Neutrophil (primary cell): ENCODE measurements at regions not wholly inside any gene's neighbourhood (a gene's known extent, or its start where the extent isn't known, plus 50 kb on each side); places are given as distances from the start of the nearest gene placed in this dataset.

Experiments
- H3K27ac ChIP-seq: fragments of 200-600 bp; sonication (generic); 2 replicates; pipeline ENCODE4 v1.5.1; 2016; ENCODE audit warnings: mild to moderate bottlenecking, moderate library complexity
- H3K27me3 ChIP-seq: fragments of 200-600 bp; sonication (generic); 2 replicates; pipeline ENCODE4 v1.6.0; 2016; ENCODE audit warnings: mild to moderate bottlenecking
- H3K36me3 ChIP-seq: fragments of 200-600 bp; sonication (generic); 2 replicates; pipeline ENCODE4 v1.5.1; 2017
- H3K4me1 ChIP-seq, 2 experiments: fragments of 200-600 bp in 1 of 2; sonication (generic) in 1 of 2; 1 replicate in 1 of 2; 2 replicates in 1 of 2; pipeline versions ENCODE4 v1.5.1 to v1.6.1; 2013 to 2016; ENCODE audit warnings: low read depth in 1 of 2, low read length in 1 of 2, mild to moderate bottlenecking in 1 of 2, moderate library complexity in 1 of 2; ENCODE audit not compliant: control insufficient read depth in 1 of 2, insufficient read depth in 1 of 2
- H3K4me3 ChIP-seq, 2 experiments: fragments of 200-600 bp in 1 of 2; sonication (generic) in 1 of 2; 1 replicate in 1 of 2; 2 replicates in 1 of 2; pipeline ENCODE4 v1.5.1; 2013 to 2016; ENCODE audit warnings: low read depth in 1 of 2, low read length in 1 of 2, mild to moderate bottlenecking in 1 of 2, moderate library complexity in 1 of 2
- H3K9me3 ChIP-seq: fragments of 200-600 bp; sonication (generic); 2 replicates; pipeline ENCODE4 v1.5.1; 2016
- CTCF ChIP-seq: fragments of 200-600 bp; sonication (generic); IDR thresholded peaks from 2 replicates; pipeline ENCODE4 v1.5.1; 2016; ENCODE audit warnings: antibody characterized with exemption

GRCh38 chr9:29968831-29969230 lies 2395.6 kb upstream of the C9orf72 start:
- H3K36me3 ChIP-seq = no peaks in the 10 kb centered on the region
- no peaks in the 10 kb centered on the region for H3K4me1 ChIP-seq
- H3K27ac ChIP-seq = no peak overlapping the region
- H3K9me3 ChIP-seq = no peaks in the 10 kb centered on the region
- TF ChIP-seq CTCF = no peak
- H3K4me3 ChIP-seq = no peak overlapping the region
- no peaks in the 10 kb centered on the region for H3K27me3 ChIP-seq

DNA sequence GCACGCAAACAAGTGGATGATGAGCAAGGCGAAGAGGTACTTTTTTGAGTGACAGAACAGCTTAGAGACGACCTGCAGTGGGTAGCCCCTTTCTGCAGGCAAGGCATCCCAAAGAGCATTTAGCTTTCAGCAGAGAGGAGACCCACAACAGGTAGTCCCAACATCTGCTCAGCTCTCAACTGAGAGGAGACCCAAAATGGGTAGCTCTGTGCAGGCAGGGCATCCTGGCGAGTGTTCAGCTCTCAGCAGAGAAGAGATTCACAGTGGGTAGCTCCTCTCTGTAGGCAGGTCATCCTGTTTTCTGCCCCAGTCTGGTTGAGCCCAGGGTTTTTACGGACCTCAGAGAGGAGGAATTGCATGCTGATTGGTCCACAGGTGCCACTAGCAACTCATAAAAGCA lies 2396.1 kb upstream of the C9orf72 start:
- no peaks in the 10 kb centered on the region for H3K36me3 ChIP-seq
- no peaks in the 10 kb centered on the region for H3K4me1 ChIP-seq
- TF ChIP-seq CTCF = no peak
- no peaks in the 10 kb centered on the region for H3K9me3 ChIP-seq
- no peak overlapping the region for H3K27ac ChIP-seq
- H3K4me3 ChIP-seq = no peak overlapping the region
- no peaks in the 10 kb centered on the region for H3K27me3 ChIP-seq

GRCh38 chr9:29969856-29970647 lies 2396.8 kb upstream of the C9orf72 start:
- no peaks in the 10 kb centered on the region for H3K4me1 ChIP-seq
- TF ChIP-seq CTCF = no peak
- H3K36me3 ChIP-seq = no peaks in the 10 kb centered on the region
- no peak overlapping the region for H3K4me3 ChIP-seq
- no peaks in the 10 kb centered on the region for H3K27me3 ChIP-seq
- no peaks in the 10 kb centered on the region for H3K9me3 ChIP-seq
- H3K27ac ChIP-seq = no peak overlapping the region

- no peaks in the 10 kb centered on the region for H3K4me1 ChIP-seq
- H3K9me3 ChIP-seq = no peaks in the 10 kb centered on the region
- H3K27me3 ChIP-seq = no peaks in the 10 kb centered on the region
- TF ChIP-seq CTCF = no peak
- H3K4me3 ChIP-seq = no peak overlapping the region
- no peak overlapping the region for H3K27ac ChIP-seq
- no peaks in the 10 kb centered on the region for H3K36me3 ChIP-seq
These were observed 2400.9 kb upstream of the C9orf72 start for GRCh38 chr9:29974197-29974596.

GRCh38 chr9:29976981-29977380 lies 2403.7 kb upstream of the C9orf72 start:
- H3K36me3 ChIP-seq = no peaks in the 10 kb centered on the region
- H3K27ac ChIP-seq = no peak overlapping the region
- no peaks in the 10 kb centered on the region for H3K27me3 ChIP-seq
- H3K4me3 ChIP-seq = no peak overlapping the region
- no peak for TF ChIP-seq CTCF
- no peaks in the 10 kb centered on the region for H3K9me3 ChIP-seq
- H3K4me1 ChIP-seq = no peaks in the 10 kb centered on the region
